Endothelial cell of umbilical vein (primary cell): ENCODE measurements at regions not wholly inside any gene's neighbourhood (a gene's known extent, or its start where the extent isn't known, plus 50 kb on each side); places are given as distances from the start of the nearest gene placed in this dataset.

ENCODE experiments used
- EZH2 ChIP-seq: IDR thresholded peaks from 2 replicates; pipeline ENCODE4 v1.6.1; 2012; ENCODE audit warnings: borderline replicate concordance, low read depth, mild to moderate bottlenecking, moderate library complexity, low read length, inconsistent platforms; ENCODE audit not compliant: severe bottlenecking
- GATA2 ChIP-seq: IDR thresholded peaks from 2 replicates; pipeline ENCODE4 v1.7.0; 2011; ENCODE audit warnings: low read depth, mild to moderate bottlenecking, moderate library complexity, mixed read lengths, low read length; ENCODE audit not compliant: insufficient read length, insufficient read depth
- JUN ChIP-seq: IDR thresholded peaks from 2 replicates; pipeline ENCODE4 v1.6.1; 2011; ENCODE audit warnings: borderline replicate concordance, low read depth; ENCODE audit not compliant: insufficient read length, insufficient read depth
- POLR2A ChIP-seq: IDR thresholded peaks from 2 replicates; pipeline ENCODE4 v1.6.1; 2012; ENCODE audit warnings: low read depth, mild to moderate bottlenecking, control low read depth, low read length
- TF ChIP-seq, protein P1 (sequence below), 2 donors: IDR thresholded peaks; 1 replicate in 1 of 2; 2 replicates in 1 of 2; pipeline ENCODE4 v1.5.1; 2011; ENCODE audit warnings: low read length in 2 of 2, mild to moderate bottlenecking in 2 of 2, moderate library complexity in 2 of 2, control low read depth in 1 of 2, inconsistent platforms in 1 of 2, low read depth in 1 of 2; ENCODE audit not compliant: insufficient read depth in 1 of 2; ENCODE audit errors: extremely low read depth in 1 of 2

DNA sequence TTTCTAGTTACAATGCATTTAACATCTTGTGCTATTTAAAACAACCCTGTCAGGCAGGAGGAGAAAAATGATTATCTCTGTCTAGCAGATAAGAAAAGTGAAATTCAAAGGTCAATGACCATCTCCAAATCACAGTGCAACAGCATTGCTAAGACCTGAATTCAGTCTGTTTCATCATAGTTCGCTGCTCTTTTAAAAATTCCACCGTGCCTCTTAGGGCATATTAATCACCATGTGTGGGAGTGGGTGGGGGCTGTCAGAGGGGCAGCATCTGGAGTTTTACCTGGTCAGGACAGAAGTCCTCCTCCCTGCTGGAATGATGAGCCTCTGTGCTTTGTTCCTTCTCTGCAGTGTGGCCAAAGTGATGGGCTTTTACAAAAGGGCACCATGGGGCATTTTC is 418.7 kb upstream of the RGPD4 start:
- no peak for TF ChIP-seq JUN
- no peak for TF ChIP-seq EZH2
- TF ChIP-seq POLR2A: no peak
- TF ChIP-seq, protein P1, sequence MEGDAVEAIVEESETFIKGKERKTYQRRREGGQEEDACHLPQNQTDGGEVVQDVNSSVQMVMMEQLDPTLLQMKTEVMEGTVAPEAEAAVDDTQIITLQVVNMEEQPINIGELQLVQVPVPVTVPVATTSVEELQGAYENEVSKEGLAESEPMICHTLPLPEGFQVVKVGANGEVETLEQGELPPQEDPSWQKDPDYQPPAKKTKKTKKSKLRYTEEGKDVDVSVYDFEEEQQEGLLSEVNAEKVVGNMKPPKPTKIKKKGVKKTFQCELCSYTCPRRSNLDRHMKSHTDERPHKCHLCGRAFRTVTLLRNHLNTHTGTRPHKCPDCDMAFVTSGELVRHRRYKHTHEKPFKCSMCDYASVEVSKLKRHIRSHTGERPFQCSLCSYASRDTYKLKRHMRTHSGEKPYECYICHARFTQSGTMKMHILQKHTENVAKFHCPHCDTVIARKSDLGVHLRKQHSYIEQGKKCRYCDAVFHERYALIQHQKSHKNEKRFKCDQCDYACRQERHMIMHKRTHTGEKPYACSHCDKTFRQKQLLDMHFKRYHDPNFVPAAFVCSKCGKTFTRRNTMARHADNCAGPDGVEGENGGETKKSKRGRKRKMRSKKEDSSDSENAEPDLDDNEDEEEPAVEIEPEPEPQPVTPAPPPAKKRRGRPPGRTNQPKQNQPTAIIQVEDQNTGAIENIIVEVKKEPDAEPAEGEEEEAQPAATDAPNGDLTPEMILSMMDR (IDR thresholded peaks at IDR 0.05; ENCODE audit: extremely low read depth in 1 of 2, insufficient read depth in 1 of 2, low read depth in 1 of 2, low read length in 2 of 2): no peak
- no peak for TF ChIP-seq GATA2
